DMS53 treated with DMSO at 0.1 percent for 48 hours (cell line): ENCODE measurements at regions not wholly inside any gene's neighbourhood (a gene's known extent, or its start where the extent isn't known, plus 50 kb on each side); places are given as distances from the start of the nearest gene placed in this dataset.

ENCODE experiments used
- DNase-seq: peaks from one replicate; lab custom pipeline; 2025; ENCODE audit not compliant: unreplicated experiment; lab: John Stamatoyannopoulos, UW

DNA sequence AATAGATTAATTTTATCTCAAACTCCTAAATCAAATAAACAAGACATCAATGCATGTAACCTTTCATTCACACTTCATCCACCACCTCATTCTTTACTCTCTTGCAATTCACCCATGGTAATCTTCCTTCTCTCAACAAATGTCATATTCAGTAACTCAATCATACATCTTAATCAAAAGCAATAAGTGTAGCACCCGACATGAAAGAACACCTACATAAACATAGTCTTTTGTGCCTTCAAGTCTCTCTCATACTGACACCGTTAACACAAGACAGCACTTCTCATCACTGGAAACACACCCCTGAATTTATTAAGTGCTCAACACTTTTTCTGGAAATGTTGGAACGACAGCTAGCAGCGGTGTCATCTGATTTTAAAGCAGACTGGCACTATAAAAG lies 225.9 kb downstream of the TTLL7 start:
- DNase-seq, result no peak

DNA sequence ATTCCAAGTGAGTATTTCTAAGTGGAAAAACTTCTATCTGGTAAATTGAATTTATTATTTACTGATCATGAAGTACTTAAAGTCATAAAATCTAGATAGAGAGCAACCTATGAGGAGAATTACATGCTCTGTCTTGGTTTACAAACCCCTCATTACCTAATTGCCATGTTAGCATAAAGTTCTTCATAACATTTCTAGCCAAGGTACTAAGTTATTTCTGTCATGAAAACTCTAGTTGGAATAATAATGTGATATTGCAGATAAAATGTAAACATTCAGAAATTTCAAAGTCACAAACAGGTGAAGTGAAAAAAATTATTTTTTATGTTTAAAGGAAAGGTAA lies 228.6 kb downstream of the TTLL7 start:
- no peak for DNase-seq

- no peak for DNase-seq
Measured at GRCh38 chr1:83769594-83770318, 229.2 kb downstream of the TTLL7 start.

GRCh38 chr1:83769072-83769471 lies 229.9 kb downstream of the TTLL7 start:
- no peak for DNase-seq

DNA sequence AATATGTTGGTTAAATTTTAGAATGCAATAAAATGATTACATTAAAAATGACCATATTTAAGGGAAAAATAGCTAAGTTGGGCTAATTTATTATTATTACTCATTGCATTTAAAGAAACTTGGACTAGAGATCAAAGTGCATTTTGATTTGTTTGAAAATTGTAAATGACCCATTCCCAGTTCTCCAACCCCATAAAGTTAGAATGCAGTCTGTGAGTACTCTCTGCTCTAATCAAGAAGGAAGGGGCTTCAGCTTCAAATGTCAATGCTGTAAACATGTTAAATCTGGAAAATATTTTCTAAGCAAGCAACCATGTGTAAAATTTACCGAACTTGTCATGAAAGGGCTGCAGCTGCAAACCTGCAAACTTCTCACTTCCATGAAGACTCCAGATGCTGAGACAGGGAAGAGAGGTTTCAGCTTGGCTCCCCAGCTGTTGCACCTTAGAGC lies 232.7 kb downstream of the TTLL7 start:
- no peak for DNase-seq

DNA sequence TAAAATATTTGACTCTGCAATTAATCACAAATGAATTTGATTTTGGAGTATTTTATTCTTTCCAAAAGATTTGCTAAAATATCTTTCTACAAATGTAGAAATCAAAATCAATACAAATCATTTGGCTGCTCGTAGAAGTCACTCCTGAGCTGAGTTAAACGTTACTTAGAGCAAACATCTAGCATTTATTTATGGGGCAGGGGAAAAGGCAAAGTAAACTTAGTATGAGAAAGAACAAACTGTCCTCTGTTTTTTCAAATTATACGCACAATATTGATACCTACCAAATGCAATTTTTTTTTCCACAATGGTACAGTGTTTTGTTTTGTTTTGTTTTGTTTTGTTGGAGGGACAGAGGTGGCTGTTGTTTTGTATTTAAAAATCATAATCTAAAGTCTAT lies 233.8 kb downstream of the TTLL7 start:
- no peak for DNase-seq

DNA sequence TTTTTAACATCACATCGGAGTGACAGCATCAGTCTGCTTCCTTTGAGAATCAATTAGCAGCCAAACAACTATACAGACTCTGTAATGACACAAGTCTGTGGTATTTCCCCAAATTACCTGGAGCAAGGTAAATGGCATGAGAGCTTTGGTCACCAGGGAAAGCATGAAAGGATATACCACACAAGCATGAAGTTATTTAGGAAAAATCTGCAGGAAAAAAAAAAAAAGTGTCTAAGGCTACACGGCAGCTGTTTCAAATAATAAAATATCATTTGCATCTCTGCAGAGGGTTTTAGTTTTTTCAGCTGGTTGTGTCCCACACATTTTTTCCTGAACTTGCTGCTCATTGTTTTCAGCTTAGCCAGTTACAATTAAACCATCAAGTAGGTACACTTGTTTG lies 234.7 kb downstream of the TTLL7 start:
- DNase-seq, result no peak

DNA sequence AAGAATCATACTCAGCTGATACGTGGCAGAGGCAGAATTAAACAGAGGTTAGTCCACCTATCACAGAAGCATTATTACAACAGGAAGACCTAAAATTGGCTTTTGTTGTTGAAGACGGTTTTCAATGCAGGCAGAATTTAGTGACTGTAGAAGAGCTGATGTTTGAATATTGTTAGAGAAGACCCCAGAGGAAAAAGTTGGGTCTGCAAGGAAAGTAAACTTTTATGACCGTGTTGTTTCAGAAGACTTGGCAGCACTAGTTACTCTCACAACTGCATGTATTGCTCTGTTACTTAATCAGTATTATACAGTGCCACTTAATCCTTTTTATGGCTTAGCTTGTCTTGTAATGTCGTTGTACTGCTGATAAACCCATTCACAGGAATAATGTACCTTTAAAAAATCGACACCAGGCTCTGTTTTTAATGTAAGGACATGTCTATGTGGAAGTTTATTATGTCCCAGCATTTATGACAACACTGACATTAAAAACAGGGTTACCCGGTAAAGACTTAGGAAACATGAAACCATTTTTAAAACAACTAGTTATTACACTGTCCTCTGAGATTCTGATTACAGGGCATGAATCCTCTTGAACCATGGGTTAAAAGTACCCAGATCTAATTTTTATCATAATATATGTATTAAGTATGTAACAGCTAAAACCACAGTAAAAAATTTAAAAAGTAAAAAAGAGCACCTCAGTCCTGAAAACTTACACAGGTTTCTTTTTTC lies 235.4 kb downstream of the TTLL7 start:
- no peak for DNase-seq

DNA sequence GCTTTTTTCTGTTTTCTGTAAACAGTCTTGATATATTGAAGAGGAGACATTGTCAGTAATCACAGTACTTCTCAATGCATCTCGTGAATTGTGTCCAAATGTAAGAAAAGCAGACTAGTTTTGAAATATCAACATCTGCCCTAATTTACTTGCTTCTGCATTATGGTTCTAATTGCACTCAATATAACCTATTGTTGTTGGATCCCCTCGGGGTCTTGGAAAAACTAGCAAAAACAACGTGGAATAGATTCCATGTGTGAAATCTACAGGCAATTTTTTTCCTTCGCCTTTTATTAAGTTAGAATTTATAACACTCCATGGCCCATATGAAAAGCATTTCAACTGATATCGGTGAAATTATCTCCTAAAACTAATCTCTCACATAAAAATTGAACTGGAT lies 236.5 kb downstream of the TTLL7 start:
- no peak for DNase-seq

- no peak for DNase-seq
Measured at GRCh38 chr1:83762039-83762365, 236.9 kb downstream of the TTLL7 start.

DNA sequence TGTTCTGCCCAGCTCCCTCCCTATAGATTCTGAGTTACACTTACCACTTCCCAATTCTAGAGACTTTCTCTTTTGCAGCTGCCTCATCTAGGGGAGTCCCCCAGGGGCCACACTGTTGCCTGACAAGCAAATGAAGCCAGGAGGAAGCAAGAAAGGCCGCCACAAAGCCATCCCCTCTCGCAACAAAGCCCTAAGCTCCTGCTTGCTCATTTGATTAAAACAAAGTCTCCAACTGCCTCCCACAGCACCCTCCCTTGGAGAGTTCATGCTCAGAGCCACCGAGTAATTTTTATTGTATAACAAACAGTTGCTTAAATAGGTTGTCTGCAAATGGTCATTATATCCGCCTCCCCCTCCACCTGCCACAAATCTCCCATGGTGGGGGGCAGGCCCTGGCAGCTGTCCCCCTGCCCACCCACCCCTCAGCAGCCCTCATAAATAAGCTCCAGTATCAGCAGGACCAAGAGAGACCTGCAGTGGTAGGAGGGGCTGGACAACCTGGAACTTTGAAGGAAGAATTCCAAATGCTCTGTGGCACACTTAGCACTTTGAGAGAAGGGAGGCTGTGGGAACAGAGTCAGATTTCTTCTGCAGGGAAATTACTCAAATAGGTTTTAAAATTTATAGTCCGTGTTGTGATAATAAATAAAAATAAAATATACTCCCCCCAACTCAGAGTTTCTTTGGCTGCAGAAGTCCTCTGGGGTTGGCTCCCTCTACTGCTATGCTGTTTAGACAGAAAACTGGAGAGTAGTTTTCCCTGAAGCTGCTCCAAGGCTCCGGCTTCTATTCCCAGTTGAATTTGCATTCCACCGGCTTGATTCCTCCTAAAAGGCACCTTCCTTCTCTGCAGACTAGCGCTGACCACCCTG lies 237.5 kb downstream of the TTLL7 start:
- no peak for DNase-seq

DNA sequence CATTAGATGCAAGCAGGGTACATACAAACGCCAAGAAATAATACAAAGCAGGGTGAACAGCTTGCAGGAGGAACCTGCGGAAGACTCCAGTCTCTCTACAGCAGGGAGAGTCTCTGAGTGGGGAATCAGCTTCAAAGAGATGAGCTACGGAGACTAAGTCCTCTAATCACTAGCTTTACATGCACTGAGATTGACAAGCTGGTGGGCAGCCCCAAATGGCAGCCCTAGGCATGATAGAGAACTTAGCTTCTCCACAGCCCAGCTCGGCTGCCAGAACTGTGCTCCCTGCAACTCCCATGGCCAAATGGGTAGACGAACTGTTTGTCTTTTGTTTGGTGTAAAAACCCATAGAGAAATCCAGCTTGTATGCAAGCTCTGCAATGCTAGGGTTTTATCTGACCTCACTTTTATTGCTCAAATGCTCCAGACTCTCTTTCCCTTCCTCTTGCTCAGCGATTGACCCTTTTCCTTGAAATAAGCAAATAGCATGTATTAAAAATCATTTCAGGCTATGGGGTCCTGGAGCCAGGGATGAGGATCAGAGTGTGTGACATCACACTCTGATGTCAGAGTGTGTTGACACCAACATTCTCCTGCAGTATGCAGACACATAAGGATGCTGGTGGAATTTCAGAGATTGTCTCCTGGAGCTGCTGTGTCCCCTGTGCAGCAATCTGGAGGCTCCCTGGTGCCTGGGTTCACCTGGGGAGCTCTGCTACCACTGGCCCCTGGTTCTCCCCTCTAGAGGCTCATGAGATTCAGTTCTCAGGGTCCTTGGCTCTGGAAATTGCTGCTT lies 238.5 kb downstream of the TTLL7 start:
- no peak for DNase-seq

GRCh38 chr1:83756984-83757717 lies 241.8 kb downstream of the TTLL7 start:
- no peak for DNase-seq

GRCh38 chr1:83751602-83752001 lies 247.3 kb downstream of the TTLL7 start:
- DNase-seq, result no peak

DNA sequence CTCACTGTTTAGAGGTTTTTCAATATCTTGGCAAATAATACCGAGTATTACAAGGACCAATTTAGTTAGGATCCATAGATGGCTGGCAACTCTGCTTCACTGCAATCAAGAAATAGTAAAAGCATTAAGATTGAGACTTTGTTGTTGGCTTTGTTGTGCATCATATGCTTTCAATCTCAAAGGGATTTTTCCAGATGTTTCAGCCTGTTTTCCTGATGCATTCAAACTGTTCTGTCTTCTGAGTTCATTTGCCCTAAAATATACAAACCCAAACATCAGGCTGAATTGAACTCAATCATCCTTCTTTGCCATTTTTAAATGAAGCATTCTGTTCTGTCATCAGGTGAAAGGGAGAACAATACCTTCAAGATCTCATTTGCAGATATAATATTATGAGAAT lies 248.7 kb downstream of the TTLL7 start:
- no peak for DNase-seq

- DNase-seq, result no peak
Measured at GRCh38 chr1:83747853-83748482, 251.0 kb downstream of the TTLL7 start.

DNA sequence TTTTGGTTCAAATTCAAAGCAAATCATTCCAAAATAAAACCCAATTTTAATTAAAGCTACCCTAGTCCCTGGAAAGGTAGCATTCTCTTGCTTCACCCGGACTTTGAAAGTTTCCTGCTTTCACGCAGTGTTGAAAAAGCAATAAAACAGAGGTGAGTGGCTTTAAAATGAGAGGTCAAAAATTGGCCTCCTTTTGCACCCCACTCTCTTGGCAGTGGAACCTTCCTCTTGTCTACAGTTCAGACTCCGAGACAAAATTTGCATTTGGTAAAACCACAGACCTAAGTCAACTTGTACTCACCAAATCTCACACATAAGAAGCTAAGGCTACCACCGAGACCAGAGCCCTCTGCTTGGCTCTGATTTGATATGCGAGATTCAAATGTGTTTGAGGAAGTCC lies 252.7 kb downstream of the TTLL7 start:
- DNase-seq, result no peak

GRCh38 chr1:83742446-83742845 lies 256.5 kb downstream of the TTLL7 start:
- no peak for DNase-seq

DNA sequence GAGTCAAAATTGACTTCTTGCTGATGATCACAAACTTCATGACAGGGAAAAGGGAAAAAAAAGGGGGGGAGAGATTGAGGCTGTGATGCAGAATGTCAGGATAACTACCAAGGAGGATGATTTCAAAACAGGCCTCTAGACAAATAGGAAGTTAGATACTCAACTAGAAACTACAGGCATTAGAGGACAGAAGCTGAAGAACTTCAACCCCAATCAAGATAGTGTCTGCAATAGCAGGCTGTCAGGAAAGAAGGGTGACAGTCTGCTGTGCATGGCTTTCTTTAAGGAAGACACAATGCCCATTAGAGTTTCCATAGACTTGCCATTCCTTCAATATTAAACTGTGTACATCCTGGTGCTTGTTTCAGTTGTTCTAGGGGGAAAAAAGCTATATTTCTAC lies 257.2 kb downstream of the TTLL7 start:
- DNase-seq, result no peak

GRCh38 chr1:83741348-83741747 lies 257.6 kb downstream of the TTLL7 start:
- no peak for DNase-seq
